ENCODE measurements at regions not wholly inside any gene's neighbourhood (a gene's known extent, or its start where the extent isn't known, plus 50 kb on each side); places are given as distances from the start of the nearest gene placed in this dataset.

GRCh38 chr21:24223624-24224023, 1383.7 kb downstream of the MRPL39 start:
- H3K9me3 ChIP-seq (ENCODE audit: control insufficient read depth in 1 of 2, low read length in 2 of 2) = no peaks in the 10 kb centered on the region
- Mint-ChIP-seq H3K4me3 (no peak overlapping the region), H3K9me3 (peaks cover 0 to 6% (median 3%) of the 10 kb centered on the region in 8 donors), H3K4me1 (no peaks in the 10 kb centered on the region), H3K27ac (no peak overlapping the region), H3K27me3 (no peaks in the 10 kb centered on the region), H3K36me3 (no peaks in the 10 kb centered on the region)
- DNase-seq = no peak
- H3K27me3 ChIP-seq (ENCODE audit: insufficient read depth, low read length) = no peaks in the 10 kb centered on the region
- intact Hi-C loops (cut with micrococcal nuclease) = no loop called here
- no peak overlapping the region for H3K4me3 ChIP-seq (ENCODE audit: low read length in 2 of 2)
- H3K4me1 ChIP-seq (ENCODE audit: insufficient read depth, low read length) = no peaks in the 10 kb centered on the region
- no peak overlapping the region for H3K27ac ChIP-seq (ENCODE audit: low read depth, low read length)
- H3K36me3 ChIP-seq (ENCODE audit: insufficient read depth, low read length) = no peaks in the 10 kb centered on the region
- ChIA-PET CTCF (ENCODE audit: partially characterized antibody) (no interaction called here), POLR2A (ENCODE audit: partially characterized antibody) (no interaction called here)

GRCh38 chr21:24222676-24223075, 1384.6 kb downstream of the MRPL39 start:
- Histone ChIP-seq H3K27me3 (ENCODE audit: insufficient read depth, low read length) (no peaks in the 10 kb centered on the region), H3K36me3 (ENCODE audit: insufficient read depth, low read length) (no peaks in the 10 kb centered on the region), H3K9me3 (ENCODE audit: control insufficient read depth in 1 of 2, low read length in 2 of 2) (no peaks in the 10 kb centered on the region), H3K4me3 (ENCODE audit: low read length in 2 of 2) (no peak overlapping the region), H3K27ac (ENCODE audit: low read depth, low read length) (no peak overlapping the region), H3K4me1 (ENCODE audit: insufficient read depth, low read length) (no peaks in the 10 kb centered on the region)
- no peaks in the 10 kb centered on the region for H3K27me3 Mint-ChIP-seq
- no peak overlapping the region for H3K27ac Mint-ChIP-seq
- ChIA-PET POLR2A (ENCODE audit: partially characterized antibody) (no interaction called here), CTCF (ENCODE audit: partially characterized antibody) (no interaction called here)
- H3K4me1 Mint-ChIP-seq = no peaks in the 10 kb centered on the region
- intact Hi-C loops (cut with micrococcal nuclease) = no loop called here
- H3K36me3 Mint-ChIP-seq = no peaks in the 10 kb centered on the region
- peaks cover 0 to 5% (median 0%) of the 10 kb centered on the region in 8 donors for H3K9me3 Mint-ChIP-seq
- DNase-seq = no peak
- no peak overlapping the region for H3K4me3 Mint-ChIP-seq

GRCh38 chr21:24220446-24220845, 1386.8 kb downstream of the MRPL39 start:
- no peaks in the 10 kb centered on the region for H3K4me1 Mint-ChIP-seq
- H3K27ac ChIP-seq (ENCODE audit: low read depth, low read length) = no peak overlapping the region
- no peak overlapping the region for H3K27ac Mint-ChIP-seq
- H3K9me3 ChIP-seq (ENCODE audit: control insufficient read depth in 1 of 2, low read length in 2 of 2) = no peaks in the 10 kb centered on the region
- H3K4me1 ChIP-seq (ENCODE audit: insufficient read depth, low read length) = no peaks in the 10 kb centered on the region
- intact Hi-C loops (cut with micrococcal nuclease) = no loop called here
- H3K27me3 Mint-ChIP-seq = no peaks in the 10 kb centered on the region
- no peaks in the 10 kb centered on the region for H3K27me3 ChIP-seq (ENCODE audit: insufficient read depth, low read length)
- no peak overlapping the region for H3K4me3 Mint-ChIP-seq
- no peak overlapping the region for H3K4me3 ChIP-seq (ENCODE audit: low read length in 2 of 2)
- no peaks in the 10 kb centered on the region for H3K36me3 Mint-ChIP-seq
- H3K9me3 Mint-ChIP-seq = peaks cover 0 to 3% (median 0%) of the 10 kb centered on the region in 8 donors
- H3K36me3 ChIP-seq (ENCODE audit: insufficient read depth, low read length) = no peaks in the 10 kb centered on the region
- DNase-seq = no peak
- POLR2A ChIA-PET (ENCODE audit: partially characterized antibody) = no interaction called here
- CTCF ChIA-PET (ENCODE audit: partially characterized antibody) = no interaction called here

- H3K27me3 Mint-ChIP-seq = no peaks in the 10 kb centered on the region
- H3K36me3 Mint-ChIP-seq = no peaks in the 10 kb centered on the region
- H3K9me3 Mint-ChIP-seq = no peaks in the 10 kb centered on the region
- DNase-seq = no peak
- H3K27ac Mint-ChIP-seq = no peak overlapping the region
- POLR2A ChIA-PET (ENCODE audit: partially characterized antibody) = no interaction called here
- Histone ChIP-seq H3K36me3 (ENCODE audit: insufficient read depth, low read length) (no peaks in the 10 kb centered on the region), H3K4me3 (ENCODE audit: low read length in 2 of 2) (no peak overlapping the region), H3K9me3 (ENCODE audit: control insufficient read depth in 1 of 2, low read length in 2 of 2) (no peaks in the 10 kb centered on the region), H3K27me3 (ENCODE audit: insufficient read depth, low read length) (no peaks in the 10 kb centered on the region), H3K4me1 (ENCODE audit: insufficient read depth, low read length) (no peaks in the 10 kb centered on the region), H3K27ac (ENCODE audit: low read depth, low read length) (no peak overlapping the region)
- intact Hi-C loops (cut with micrococcal nuclease) = no loop called here
- CTCF ChIA-PET (ENCODE audit: partially characterized antibody) = no interaction called here
- no peaks in the 10 kb centered on the region for H3K4me1 Mint-ChIP-seq
- no peak overlapping the region for H3K4me3 Mint-ChIP-seq
Measured at GRCh38 chr21:24217151-24217550, 1390.1 kb downstream of the MRPL39 start.

GRCh38 chr21:24210130-24210529, 1397.2 kb downstream of the MRPL39 start:
- Histone ChIP-seq H3K9me3 (ENCODE audit: control insufficient read depth in 1 of 2, low read length in 2 of 2) (no peaks in the 10 kb centered on the region), H3K36me3 (ENCODE audit: insufficient read depth, low read length) (no peaks in the 10 kb centered on the region), H3K27me3 (ENCODE audit: insufficient read depth, low read length) (no peaks in the 10 kb centered on the region), H3K4me1 (ENCODE audit: insufficient read depth, low read length) (no peaks in the 10 kb centered on the region), H3K4me3 (ENCODE audit: low read length in 2 of 2) (no peak overlapping the region), H3K27ac (ENCODE audit: low read depth, low read length) (no peak overlapping the region)
- H3K9me3 Mint-ChIP-seq = peaks cover 0 to 13% (median 3%) of the 10 kb centered on the region in 8 donors
- H3K27ac Mint-ChIP-seq = no peak overlapping the region
- no peak for DNase-seq
- no peaks in the 10 kb centered on the region for H3K36me3 Mint-ChIP-seq
- ChIA-PET CTCF (ENCODE audit: partially characterized antibody) (no interaction called here), POLR2A (ENCODE audit: partially characterized antibody) (no interaction called here)
- intact Hi-C loops (cut with micrococcal nuclease) = no loop called here
- no peak overlapping the region for H3K4me3 Mint-ChIP-seq
- no peaks in the 10 kb centered on the region for H3K27me3 Mint-ChIP-seq
- no peaks in the 10 kb centered on the region for H3K4me1 Mint-ChIP-seq

GRCh38 chr21:24208562-24209260, 1398.6 kb downstream of the MRPL39 start:
- ChIA-PET POLR2A (ENCODE audit: partially characterized antibody) (no interaction called here), CTCF (ENCODE audit: partially characterized antibody) (no interaction called here)
- no peak for DNase-seq
- no peaks in the 10 kb centered on the region for H3K36me3 ChIP-seq (ENCODE audit: insufficient read depth, low read length)
- Mint-ChIP-seq H3K4me1 (no peaks in the 10 kb centered on the region), H3K4me3 (no peak overlapping the region), H3K9me3 (peaks cover 0 to 13% (median 3%) of the 10 kb centered on the region in 8 donors), H3K36me3 (no peaks in the 10 kb centered on the region), H3K27ac (no peak overlapping the region), H3K27me3 (no peaks in the 10 kb centered on the region)
- intact Hi-C loops (cut with micrococcal nuclease) = no loop called here
- H3K27me3 ChIP-seq (ENCODE audit: insufficient read depth, low read length) = no peaks in the 10 kb centered on the region
- no peaks in the 10 kb centered on the region for H3K9me3 ChIP-seq (ENCODE audit: control insufficient read depth in 1 of 2, low read length in 2 of 2)
- H3K4me1 ChIP-seq (ENCODE audit: insufficient read depth, low read length) = no peaks in the 10 kb centered on the region
- H3K4me3 ChIP-seq (ENCODE audit: low read length in 2 of 2) = no peak overlapping the region
- no peak overlapping the region for H3K27ac ChIP-seq (ENCODE audit: low read depth, low read length)

GRCh38 chr21:24205319-24205718, 1402.0 kb downstream of the MRPL39 start:
- Histone ChIP-seq H3K27me3 (ENCODE audit: insufficient read depth, low read length) (no peaks in the 10 kb centered on the region), H3K4me3 (ENCODE audit: low read length in 2 of 2) (no peak overlapping the region), H3K4me1 (ENCODE audit: insufficient read depth, low read length) (no peaks in the 10 kb centered on the region), H3K36me3 (ENCODE audit: insufficient read depth, low read length) (no peaks in the 10 kb centered on the region), H3K9me3 (ENCODE audit: control insufficient read depth in 1 of 2, low read length in 2 of 2) (no peaks in the 10 kb centered on the region), H3K27ac (ENCODE audit: low read depth, low read length) (no peak overlapping the region)
- Mint-ChIP-seq H3K27ac (no peak overlapping the region), H3K27me3 (no peaks in the 10 kb centered on the region), H3K9me3 (peaks cover 0 to 13% (median 3%) of the 10 kb centered on the region in 8 donors), H3K4me3 (no peak overlapping the region), H3K36me3 (no peaks in the 10 kb centered on the region), H3K4me1 (no peaks in the 10 kb centered on the region)
- ChIA-PET POLR2A (ENCODE audit: partially characterized antibody) (no interaction called here), CTCF (ENCODE audit: partially characterized antibody) (no interaction called here)
- intact Hi-C loops (cut with micrococcal nuclease) = no loop called here
- DNase-seq = no peak

- Mint-ChIP-seq H3K36me3 (no peaks in the 10 kb centered on the region), H3K27ac (no peak overlapping the region), H3K4me3 (no peak overlapping the region), H3K4me1 (no peaks in the 10 kb centered on the region), H3K27me3 (no peaks in the 10 kb centered on the region), H3K9me3 (peaks cover 0 to 11% (median 2%) of the 10 kb centered on the region in 8 donors)
- Histone ChIP-seq H3K36me3 (ENCODE audit: insufficient read depth, low read length) (no peaks in the 10 kb centered on the region), H3K27ac (ENCODE audit: low read depth, low read length) (no peak overlapping the region), H3K4me1 (ENCODE audit: insufficient read depth, low read length) (no peaks in the 10 kb centered on the region), H3K27me3 (ENCODE audit: insufficient read depth, low read length) (no peaks in the 10 kb centered on the region), H3K9me3 (ENCODE audit: control insufficient read depth in 1 of 2, low read length in 2 of 2) (no peaks in the 10 kb centered on the region), H3K4me3 (ENCODE audit: low read length in 2 of 2) (no peak overlapping the region)
- DNase-seq = no peak
- POLR2A ChIA-PET (ENCODE audit: partially characterized antibody) = no interaction called here
- CTCF ChIA-PET (ENCODE audit: partially characterized antibody) = no interaction called here
- intact Hi-C loops (cut with micrococcal nuclease) = no loop called here
Measured at GRCh38 chr21:24204641-24205040, 1402.6 kb downstream of the MRPL39 start.

Measured in CD4-positive, alpha-beta memory T cell (primary cell).